Psoas muscle (tissue), 7 donors: ENCODE measurements at regions not wholly inside any gene's neighbourhood (a gene's known extent, or its start where the extent isn't known, plus 50 kb on each side); places are given as distances from the start of the nearest gene placed in this dataset.
"Not testable (repeated sequence)": the region's sequence is repeated elsewhere in the genome, so short reads cannot be mapped to it uniquely, and the experiment has no call there.

Source experiments
- ATAC-seq, 4 donors: fragments of 200-7000 bp; cut with Tn5 transposase; one replicate each; pipeline ENCODE4 v1.9.1; 2020; ENCODE audit warnings: moderate library complexity in 3 of 4, mild to moderate bottlenecking in 2 of 4
- DNase-seq, 2 donors: peaks; one replicate each; pipeline ENCODE4 v3.0.0-alpha.2; 2020
- H3K27ac ChIP-seq: fragments of 200-600 bp; one replicate; pipeline ENCODE4 v1.8.0; 2022
- H3K27me3 ChIP-seq, 3 donors: fragments of 200-600 bp in 1 of 3; one replicate each; pipeline versions ENCODE4 v1.6.1 to v1.8.0; 2013 to 2022; ENCODE audit warnings: low read length in 2 of 3, mild to moderate bottlenecking in 2 of 3, moderate library complexity in 1 of 3; ENCODE audit not compliant: insufficient read depth in 3 of 3
- H3K36me3 ChIP-seq, 2 donors: fragments of 200-600 bp in 1 of 2; one replicate each; pipeline versions ENCODE4 v1.6.1 to v1.8.0; 2013 to 2022; ENCODE audit warnings: low read depth in 1 of 2, mild to moderate bottlenecking in 1 of 2, moderate library complexity in 1 of 2; ENCODE audit not compliant: insufficient read depth in 1 of 2
- H3K4me1 ChIP-seq: fragments of 200-600 bp; one replicate; pipeline ENCODE4 v1.8.0; 2022
- H3K4me3 ChIP-seq: fragments of 200-600 bp; one replicate; pipeline ENCODE4 v1.8.0; 2022; ENCODE audit warnings: mild to moderate bottlenecking
- H3K9me3 ChIP-seq: fragments of 200-600 bp; one replicate; pipeline ENCODE4 v1.8.0; 2022
- WGBS, 3 donors: extraction: QIAGEN DNeasy Blood & Tissue Kit; methylation state at CpG; one replicate each; pipeline versions ENCODE4 v1.1.6 to v1.1.7; 2013; 5-methylcytosine and 5-hydroxymethylcytosine counted together
- intact Hi-C, 2 donors: fragments of 100-400 bp; cut with DNase I; formaldehyde crosslinking; loops; one replicate each; pipeline versions ENCODE4 v1.11.0 to v1.14.2; 2022
- TF ChIP-seq, protein P1 (sequence below): fragments of 200-600 bp; IDR thresholded peaks from one replicate; pipeline ENCODE4 v1.8.0; 2022; ENCODE audit warnings: antibody characterized with exemption
- donor health status: healthy with polysubstance abuse.
- donor health status: DM: no; HTN: no; CAD: no; lungs with moderate emphysema.
- donor health status: Bipolar disorder and iron deficiency.
- donor health status: healthy.
- donor health status: DM: yes; HTN: yes; CAD: no.
- donor health status: DM: no; HTN: no; CAD: no.
- donor health status: DM: yes; HTN: yes; CAD: no.

DNA sequence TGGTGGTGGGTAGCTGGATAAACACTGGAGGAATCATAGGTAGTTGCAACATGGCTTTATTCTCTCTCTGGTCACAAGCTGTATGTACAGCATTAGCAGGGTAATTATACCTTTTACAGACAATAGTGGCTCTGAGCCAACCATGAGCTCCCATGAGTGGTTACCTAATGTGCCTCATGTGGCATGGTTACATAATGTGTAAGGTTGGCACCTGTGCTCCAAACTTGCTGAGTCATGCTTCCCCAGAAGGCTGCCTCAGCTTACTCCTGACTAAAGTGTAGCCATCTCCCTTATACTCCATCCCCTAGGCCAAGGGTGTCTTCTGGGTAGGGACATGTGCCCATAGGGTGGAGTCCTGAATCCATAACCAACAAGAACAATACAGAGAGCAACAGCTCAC lies 345.3 kb upstream of the SEMA3C start:
- intact Hi-C loops: no loop called here
- ATAC-seq: no peak

DNA sequence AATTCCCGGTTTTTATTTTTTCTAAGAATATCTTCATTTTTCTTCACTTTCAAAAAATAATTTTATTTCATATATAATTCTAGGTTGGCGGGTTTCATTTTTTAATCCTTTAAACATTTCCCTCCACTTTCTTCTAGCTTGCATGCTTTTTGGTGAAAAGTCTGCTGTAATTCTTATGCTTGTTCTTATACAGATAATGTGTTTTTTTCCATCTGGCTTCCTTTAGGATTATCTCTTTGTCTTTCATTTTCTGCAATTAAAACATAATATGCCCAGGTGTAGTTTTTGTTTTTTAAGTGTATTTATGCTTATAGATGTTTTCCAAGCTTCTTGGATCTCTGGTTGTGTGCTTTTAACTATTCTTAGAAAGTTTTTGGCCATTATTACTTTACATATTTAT lies 341.3 kb upstream of the SEMA3C start:
- Histone ChIP-seq H3K27ac (no peak overlapping the region), H3K36me3 (no peaks in the 10 kb centered on the region), H3K4me3 (no peak overlapping the region), H3K27me3 (no peaks in the 10 kb centered on the region), H3K9me3 (no peaks in the 10 kb centered on the region), H3K4me1 (no peaks in the 10 kb centered on the region)
- intact Hi-C loops: no loop called here
- ATAC-seq (no peak), DNase-seq (no peak)
- TF ChIP-seq, protein P1, sequence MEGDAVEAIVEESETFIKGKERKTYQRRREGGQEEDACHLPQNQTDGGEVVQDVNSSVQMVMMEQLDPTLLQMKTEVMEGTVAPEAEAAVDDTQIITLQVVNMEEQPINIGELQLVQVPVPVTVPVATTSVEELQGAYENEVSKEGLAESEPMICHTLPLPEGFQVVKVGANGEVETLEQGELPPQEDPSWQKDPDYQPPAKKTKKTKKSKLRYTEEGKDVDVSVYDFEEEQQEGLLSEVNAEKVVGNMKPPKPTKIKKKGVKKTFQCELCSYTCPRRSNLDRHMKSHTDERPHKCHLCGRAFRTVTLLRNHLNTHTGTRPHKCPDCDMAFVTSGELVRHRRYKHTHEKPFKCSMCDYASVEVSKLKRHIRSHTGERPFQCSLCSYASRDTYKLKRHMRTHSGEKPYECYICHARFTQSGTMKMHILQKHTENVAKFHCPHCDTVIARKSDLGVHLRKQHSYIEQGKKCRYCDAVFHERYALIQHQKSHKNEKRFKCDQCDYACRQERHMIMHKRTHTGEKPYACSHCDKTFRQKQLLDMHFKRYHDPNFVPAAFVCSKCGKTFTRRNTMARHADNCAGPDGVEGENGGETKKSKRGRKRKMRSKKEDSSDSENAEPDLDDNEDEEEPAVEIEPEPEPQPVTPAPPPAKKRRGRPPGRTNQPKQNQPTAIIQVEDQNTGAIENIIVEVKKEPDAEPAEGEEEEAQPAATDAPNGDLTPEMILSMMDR: no peak
- WGBS, 3 donors: 98 to 99% (median 98%) methylated on average over 2 of the region's 2 CpGs

More for the DNA sequence above, 345.3 kb upstream of the SEMA3C start:
- Histone ChIP-seq H3K4me1 (no peaks in the 10 kb centered on the region), H3K9me3 (no peaks in the 10 kb centered on the region), H3K27me3 (no peaks in the 10 kb centered on the region), H3K27ac (no peak overlapping the region), H3K36me3 (no peaks in the 10 kb centered on the region), H3K4me3 (no peak overlapping the region)
- TF ChIP-seq, protein P1: no peak
- DNase-seq: no peak

DNA sequence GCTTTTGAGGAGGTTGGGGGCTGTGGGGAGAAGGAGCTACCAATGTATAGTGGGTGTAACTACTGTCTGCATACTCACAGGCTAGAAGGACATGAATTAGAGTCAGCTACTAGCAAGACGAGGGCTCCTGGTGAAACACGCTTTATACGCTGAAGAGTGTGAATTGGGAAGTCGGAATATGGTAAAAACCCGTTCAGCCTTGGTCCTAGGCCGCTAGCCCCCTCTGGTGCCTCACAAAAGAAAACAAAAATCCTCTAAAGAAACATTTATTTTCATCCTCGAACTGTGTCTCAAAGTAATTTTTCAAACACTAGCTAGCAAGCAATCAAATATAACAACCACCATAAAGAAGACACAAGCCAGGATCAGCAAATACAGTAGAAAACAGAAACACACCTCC lies 338.1 kb upstream of the SEMA3C start:
- no peaks in the 10 kb centered on the region for H3K36me3 ChIP-seq
- H3K27me3 ChIP-seq: no peaks in the 10 kb centered on the region
- 32 to 59% (median 39%) methylated on average over 7 of the region's 7 CpGs for WGBS, 3 donors
- no peaks in the 10 kb centered on the region for H3K9me3 ChIP-seq
- no peak overlapping the region for H3K4me3 ChIP-seq
- peak in 1 of 2 donors; percentile 23 for DNase-seq
- intact Hi-C loops: loop anchor here (2.0 to 10.0 kb wide), 3 partner anchors 335 to 562 kb away; no protein-coding TSS in a partner anchor
- no peaks in the 10 kb centered on the region for H3K4me1 ChIP-seq
- peak in 2 of 4 donors; percentile 44 to 49 for ATAC-seq
- TF ChIP-seq, protein P1: peak; percentile 48
- no peak overlapping the region for H3K27ac ChIP-seq

DNA sequence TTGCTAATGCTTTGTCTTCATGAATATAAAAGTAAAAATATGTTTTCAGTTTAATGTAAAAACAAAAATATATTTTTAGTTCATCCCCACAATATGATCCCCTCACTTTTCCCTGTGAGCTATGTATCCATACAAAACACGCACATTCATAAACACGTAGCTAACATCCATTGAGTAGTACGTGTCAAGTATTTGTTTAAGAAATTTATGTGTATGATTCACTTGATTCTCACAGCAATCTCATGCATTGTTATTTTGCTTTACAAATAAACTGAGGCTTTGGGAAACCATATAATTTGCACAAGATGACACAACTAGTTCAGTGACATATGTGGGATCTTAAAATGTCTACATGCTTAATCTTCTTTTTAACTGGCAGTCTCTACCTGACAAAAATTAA lies 329.6 kb upstream of the SEMA3C start:
- no peak for DNase-seq
- TF ChIP-seq, protein P1: no peak
- Histone ChIP-seq H3K9me3 (no peaks in the 10 kb centered on the region), H3K27ac (no peak overlapping the region), H3K36me3 (no peaks in the 10 kb centered on the region), H3K27me3 (no peaks in the 10 kb centered on the region), H3K4me3 (no peak overlapping the region), H3K4me1 (no peaks in the 10 kb centered on the region)
- ATAC-seq: no peak
- 96 to 97% (median 96%) methylated on average over 3 of the region's 3 CpGs for WGBS, 3 donors
- intact Hi-C loops: no loop called here

DNA sequence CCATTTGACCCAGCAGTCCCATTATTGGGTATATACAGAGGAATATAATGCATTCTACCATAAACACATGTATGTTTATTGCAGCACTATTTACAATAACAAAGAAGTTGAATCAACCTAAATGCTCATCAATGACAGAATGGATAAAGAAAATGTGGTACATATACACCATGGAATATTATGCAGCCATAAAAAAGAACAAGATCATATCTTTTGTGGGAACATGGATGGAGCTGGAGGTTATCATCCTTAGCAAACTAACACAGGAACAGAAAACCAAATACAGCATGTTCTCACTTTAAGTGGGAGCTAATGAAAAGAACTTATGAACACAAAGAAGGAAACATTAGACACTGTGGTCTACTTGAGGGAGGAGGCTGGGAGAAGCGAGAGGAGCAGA lies 328.5 kb upstream of the SEMA3C start:
- H3K4me3 ChIP-seq, DNase-seq, H3K9me3 ChIP-seq, ATAC-seq, H3K36me3 ChIP-seq, intact Hi-C loops, H3K27ac ChIP-seq, H3K4me1 ChIP-seq, H3K27me3 ChIP-seq: not testable (repeated sequence)
- 95 to 100% (median 100%) methylated on average over 1 of the region's 1 CpG for WGBS, 3 donors
